Kidney glomerular epithelial cell (primary cell): ENCODE measurements at regions not wholly inside any gene's neighbourhood (a gene's known extent, or its start where the extent isn't known, plus 50 kb on each side); places are given as distances from the start of the nearest gene placed in this dataset.

Experiments
- DNase-seq: peaks from one replicate; lab custom pipeline; 2025; lab: John Stamatoyannopoulos, UW

GRCh38 chr13:34751492-34751891 lies 190.6 kb upstream of the NBEA start:
- no peak for DNase-seq

DNA sequence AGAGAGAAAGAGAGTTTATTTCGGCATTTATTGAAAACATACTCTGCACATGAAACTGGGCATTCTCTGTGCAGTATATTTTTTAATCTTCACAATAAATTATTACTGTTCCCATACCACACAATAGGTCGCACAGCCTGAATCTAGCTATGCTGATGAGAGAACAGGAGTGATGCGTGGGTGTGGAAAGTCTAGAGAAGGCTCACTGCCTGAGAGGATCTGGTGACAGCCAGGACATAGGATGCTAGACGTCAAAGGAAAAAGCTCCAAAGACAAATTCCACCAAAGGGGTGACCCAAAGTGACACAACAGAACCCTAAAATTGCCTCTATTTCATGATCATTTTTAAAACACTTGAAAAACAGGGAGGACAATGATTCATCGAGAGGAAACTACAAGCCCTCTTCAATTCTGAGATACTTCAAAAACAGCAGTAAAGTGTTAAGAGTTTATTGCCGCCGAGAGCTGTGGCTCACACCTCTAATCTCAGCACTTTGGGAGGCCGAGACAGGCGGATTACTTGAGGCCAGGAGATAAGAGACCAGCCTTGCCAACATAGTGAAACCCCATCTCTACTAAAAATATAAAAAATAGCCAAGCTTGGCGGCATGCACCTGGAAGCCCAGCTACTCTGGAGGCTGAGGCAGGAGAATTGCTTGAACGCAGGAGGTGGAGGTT lies 189.6 kb upstream of the NBEA start:
- no peak for DNase-seq

- DNase-seq = no peak
These were observed 185.9 kb upstream of the NBEA start for GRCh38 chr13:34756136-34756535.

- no peak for DNase-seq
These were observed 185.5 kb upstream of the NBEA start for GRCh38 chr13:34756572-34756971.

- DNase-seq = no peak
These were observed 184.6 kb upstream of the NBEA start for GRCh38 chr13:34757441-34757840.

DNA sequence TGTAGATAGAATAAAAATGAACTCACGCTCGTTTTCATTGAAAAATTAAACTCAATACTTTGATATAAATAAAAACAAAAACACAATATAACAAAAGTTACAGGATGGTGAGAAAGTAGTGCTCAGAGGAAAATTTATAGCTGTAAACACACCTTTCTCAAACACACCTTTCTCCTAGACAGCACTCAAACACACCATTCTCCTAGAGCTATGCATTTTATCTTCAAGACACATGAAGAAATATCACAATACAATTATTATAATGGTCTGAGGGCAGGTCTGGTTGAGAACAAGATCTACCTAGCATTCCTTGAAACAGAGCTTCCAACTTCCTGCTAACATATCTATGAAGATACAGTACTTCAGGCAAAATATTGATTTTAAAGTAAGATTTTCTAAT lies 183.4 kb upstream of the NBEA start:
- DNase-seq = no peak

DNA sequence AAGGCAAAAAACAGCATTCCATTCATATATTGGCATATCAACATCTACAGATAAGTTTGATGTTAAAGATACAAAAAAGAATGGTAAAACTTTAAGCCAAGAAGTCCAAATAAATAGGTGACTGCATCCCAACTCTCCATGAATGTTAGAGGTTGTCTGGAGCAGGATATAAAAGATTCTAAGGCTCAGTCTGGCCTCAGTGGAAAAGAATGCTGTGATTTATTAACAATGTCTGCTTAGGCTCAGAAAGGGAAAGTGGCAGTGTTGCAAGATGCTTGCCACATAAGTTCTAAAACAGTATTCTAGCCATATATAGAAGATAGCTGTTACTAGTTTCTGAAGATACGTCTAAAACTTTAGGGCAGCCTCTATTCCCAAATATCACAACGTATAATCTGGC lies 179.8 kb upstream of the NBEA start:
- DNase-seq = peak; percentile 68

DNA sequence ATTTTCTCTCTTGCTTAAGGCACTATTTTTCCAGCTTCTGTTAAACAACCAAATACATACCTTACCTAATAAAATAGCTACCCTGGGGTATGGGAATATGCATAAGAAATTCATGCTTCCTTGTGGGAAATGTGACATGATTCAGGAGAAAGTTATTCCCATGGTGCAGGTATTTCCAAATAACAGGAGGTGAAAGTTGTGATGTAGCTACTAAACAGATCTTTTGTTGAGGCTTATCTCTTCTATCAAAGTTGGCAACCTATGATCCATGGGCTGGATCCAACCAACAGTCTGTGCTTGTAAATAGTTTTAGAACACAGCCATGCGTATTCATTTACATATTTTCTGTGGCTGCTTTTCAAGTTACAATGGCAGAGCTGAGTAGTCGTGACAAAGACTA lies 177.8 kb upstream of the NBEA start:
- no peak for DNase-seq

DNA sequence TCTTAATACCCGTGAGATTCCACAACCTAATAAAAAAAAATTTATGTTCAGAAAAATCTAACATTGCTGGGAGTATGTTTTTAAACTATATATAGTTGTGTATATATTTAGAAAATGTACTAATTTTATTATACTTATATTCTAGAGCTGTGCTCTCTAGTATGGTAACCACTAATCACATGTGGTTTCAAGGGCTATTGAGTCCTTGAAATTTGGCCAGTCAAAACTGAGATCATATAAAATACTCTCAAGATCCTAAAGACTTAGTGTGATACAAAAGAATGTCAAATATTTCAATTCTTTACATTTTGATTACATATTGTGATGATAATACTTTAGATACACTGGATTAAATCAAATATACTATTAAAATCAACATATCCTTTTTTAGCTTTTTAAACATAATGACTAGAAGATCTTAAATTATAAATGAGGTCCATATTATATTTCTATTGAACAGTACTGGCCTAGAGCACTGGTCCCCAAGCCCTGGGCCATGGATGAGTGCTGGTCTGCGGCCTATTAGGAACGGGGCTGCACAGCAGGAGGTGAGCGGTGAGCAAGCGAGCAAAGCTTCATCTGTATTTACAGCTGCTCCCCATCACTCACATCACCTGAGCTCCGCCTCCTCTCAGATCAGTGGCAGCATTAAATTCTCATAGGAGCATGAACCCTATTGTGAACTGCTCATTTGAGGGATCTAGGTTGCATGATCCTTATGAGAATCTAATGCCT lies 176.5 kb upstream of the NBEA start:
- peak; percentile 6 for DNase-seq

- DNase-seq = no peak
These were observed 174.3 kb upstream of the NBEA start for GRCh38 chr13:34767778-34768177.

DNA sequence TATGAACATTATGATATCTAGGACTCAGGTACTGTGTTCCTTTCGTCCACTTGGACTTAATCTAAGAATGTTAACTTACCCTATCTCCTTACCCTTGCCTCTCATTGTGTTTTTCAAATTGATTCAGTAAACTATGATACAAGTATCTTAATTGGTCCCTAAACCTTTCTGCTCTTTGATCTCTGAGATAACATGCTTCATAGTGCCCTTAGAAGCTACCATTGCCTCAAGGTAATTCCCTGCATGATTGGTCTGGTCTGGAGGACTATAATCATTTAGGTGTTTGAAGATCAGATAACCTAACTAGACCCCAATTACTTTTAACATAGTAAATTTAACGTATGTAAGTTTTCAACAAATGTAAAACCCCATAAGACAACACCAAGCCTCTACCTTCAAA lies 169.9 kb upstream of the NBEA start:
- no peak for DNase-seq

DNA sequence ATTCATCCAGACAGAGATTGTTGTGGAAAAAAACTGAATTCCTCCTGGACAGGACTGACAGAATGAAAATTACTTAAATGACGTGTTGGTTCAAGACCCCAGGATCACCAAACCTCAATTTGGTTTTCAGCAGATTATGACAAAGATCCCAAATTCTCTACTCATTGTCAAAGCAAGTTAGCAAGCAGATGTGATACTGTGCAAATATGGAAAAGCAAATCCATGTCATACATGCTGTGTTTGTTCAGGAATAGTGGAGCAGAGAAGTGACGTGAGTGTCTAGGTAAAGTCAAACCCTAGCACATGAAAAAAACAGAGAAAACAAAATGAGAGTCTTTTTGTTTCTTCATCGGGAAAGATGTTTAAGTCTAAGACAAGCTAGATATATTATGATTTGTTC lies 169.2 kb upstream of the NBEA start:
- DNase-seq = no peak

- no peak for DNase-seq
These were observed 165.6 kb upstream of the NBEA start for GRCh38 chr13:34776390-34776981.

DNA sequence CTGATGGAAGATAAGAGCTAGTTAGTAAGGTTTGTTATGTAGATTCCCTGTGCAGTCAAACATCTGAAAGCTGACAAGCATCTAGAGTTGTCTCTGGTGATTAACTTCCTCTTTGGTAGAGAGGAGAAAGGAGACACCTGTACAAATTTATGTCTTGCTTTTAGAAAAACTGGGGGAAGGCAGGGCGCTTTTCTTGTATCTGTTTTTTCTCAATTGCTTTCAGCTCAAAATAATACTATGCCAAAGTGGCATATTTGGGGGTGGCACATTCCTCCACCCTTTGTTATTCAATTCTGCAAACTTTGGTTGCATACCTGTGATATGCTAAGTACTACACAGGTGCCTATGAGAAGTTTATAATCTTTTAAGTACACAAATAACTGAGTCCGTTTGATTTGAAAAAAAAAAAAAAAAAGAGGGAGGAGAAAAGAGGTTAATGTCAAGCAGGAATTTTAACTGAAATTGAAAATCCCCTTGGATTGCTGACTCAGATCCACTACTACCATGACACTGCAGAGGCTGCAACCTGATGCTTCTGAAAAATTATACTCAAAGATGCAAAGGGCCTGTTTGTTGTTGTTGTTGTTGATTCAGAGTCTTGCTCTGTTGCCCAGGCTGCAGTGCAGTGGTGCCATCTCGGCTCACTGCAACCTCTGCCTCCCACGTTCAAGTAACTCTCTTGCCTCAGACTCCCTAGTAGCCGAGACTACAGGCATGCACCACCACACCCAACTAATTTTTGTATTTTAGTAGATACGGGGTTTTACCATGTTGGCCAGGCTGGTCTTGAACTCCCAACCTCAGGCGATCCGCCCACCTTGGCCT lies 164.8 kb upstream of the NBEA start:
- no peak for DNase-seq

- no peak for DNase-seq
These were observed 164.2 kb upstream of the NBEA start for GRCh38 chr13:34777914-34778303.

DNA sequence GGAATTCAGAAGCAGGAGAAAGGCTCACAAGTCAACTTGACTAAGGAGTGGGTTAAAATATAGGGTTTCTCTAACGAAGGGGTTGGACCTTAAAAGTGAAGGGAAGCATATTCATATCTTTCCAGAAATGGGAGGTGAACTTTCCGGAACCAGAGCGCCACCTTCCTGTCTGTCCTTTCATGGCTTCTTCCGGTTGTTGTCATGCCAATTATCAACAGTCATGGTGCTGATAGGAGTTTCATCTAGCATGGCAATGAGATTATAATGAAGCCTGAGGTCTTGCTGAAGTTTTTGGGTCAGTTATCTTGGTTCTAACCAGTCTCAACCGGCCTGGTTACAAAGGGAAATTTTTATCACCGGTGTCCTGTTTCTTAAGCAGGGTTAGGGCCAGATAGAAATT lies 162.9 kb upstream of the NBEA start:
- no peak for DNase-seq

DNA sequence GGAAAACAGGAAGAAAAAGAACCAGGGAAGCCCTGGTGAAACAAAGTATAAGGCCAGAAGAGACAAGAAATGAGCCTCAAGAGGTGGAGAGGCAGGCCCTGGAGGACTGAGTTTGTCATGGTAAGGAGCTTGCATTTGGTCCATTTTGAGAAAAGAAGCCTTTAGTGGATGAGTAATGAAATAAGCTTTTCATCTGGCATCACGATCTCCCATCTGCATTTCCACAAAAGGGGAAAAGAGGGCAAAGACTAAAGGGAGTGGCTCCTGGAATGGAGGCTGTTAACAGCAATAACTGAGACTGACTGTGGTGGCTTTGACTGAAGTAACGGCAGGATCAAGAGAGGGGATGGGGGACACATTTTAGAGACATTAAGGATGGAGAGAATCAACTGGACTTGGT lies 148.8 kb upstream of the NBEA start:
- no peak for DNase-seq

- DNase-seq = no peak
These were observed 138.3 kb upstream of the NBEA start for GRCh38 chr13:34803756-34804155.

DNA sequence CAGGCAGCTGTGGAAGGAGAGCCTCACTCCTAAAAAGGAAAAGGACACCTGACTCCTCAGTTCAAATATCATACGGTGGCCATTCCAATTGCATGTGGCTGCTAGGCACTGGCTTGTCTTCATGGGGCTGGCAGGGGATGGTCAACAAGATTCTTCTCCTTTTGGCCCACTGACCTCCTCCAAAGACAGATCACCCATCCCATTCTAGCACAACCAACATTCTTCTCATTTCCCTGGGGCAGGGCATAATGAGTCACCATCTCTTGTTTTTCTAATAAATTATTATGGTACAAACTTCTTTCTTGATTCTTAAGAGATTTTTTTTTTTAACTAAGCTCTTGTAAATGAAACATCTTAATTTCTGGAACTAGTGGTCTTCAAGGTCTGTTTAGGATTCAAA lies 136.7 kb upstream of the NBEA start:
- DNase-seq = no peak

DNA sequence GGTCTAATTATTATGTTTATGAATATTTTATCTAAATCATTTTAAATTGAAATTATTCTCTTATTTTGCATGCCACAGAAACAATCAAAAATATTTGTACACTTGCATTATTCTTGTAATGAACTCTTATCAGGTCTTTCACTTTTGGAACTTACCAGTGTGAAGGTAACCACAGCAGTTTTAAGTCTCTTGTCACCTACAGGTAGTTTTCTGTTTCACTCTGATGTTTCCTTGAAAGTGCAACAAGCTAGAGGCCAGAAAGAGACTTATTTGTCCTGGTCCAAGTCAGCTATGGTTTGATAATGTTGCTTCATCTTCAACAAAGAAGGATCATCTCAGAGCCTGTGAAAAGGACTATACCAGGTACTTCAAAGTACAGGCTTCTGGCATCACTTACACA lies 133.4 kb upstream of the NBEA start:
- DNase-seq = no peak

GRCh38 chr13:34810996-34811395 lies 131.1 kb upstream of the NBEA start:
- no peak for DNase-seq

GRCh38 chr13:34815526-34815925 lies 126.5 kb upstream of the NBEA start:
- no peak for DNase-seq
